GM18498 (cell line): ENCODE measurements at regions not wholly inside any gene's neighbourhood (a gene's known extent, or its start where the extent isn't known, plus 50 kb on each side); places are given as distances from the start of the nearest gene placed in this dataset.

ENCODE experiments used
- ATAC-seq: cut with Tn5 transposase; IDR thresholded peaks from one replicate; pipeline ENCODE4 v1.9.1; 2021; ENCODE audit warnings: mild to moderate bottlenecking, moderate library complexity; ENCODE audit not compliant: unreplicated experiment

DNA sequence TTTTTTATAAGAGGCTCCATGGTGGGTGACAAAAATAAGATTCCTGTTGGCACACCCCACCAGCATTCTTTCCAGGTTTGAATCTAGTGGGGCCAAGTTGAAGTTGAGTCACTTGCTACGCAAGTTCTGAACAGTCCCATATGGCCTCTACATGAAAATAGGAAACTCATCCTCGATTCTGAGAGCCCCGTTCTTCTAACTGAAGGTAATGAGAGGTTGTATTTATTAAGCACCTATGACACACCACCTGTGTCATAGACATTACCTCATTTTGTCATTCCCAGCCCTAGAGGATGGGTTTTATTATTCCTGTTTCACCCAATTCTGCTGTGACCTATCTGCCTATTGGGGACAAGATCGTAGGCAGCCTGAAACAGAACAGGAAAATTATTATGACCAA lies 131.7 kb downstream of the ACTL7B start:
- ATAC-seq, result no peak

DNA sequence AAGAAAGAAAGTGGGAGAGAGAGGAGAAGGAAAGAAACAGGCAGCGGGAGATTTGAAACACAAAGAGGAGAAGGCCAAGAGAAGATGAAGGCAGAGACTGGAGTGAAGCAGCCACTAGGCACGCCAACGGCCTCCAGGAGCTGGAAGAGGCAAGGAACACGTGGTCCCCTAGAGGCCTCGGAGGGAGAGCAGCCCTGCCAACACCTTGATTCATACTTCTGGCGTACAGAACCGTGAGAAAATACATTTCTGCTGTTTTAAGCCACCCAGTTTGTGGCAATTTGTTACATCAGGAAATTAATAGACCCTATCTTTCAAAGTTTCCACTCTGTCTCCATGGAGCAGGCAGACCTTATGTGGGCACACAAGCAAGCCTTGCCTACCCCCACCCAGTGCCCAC lies 133.4 kb downstream of the ACTL7B start:
- no peak for ATAC-seq

DNA sequence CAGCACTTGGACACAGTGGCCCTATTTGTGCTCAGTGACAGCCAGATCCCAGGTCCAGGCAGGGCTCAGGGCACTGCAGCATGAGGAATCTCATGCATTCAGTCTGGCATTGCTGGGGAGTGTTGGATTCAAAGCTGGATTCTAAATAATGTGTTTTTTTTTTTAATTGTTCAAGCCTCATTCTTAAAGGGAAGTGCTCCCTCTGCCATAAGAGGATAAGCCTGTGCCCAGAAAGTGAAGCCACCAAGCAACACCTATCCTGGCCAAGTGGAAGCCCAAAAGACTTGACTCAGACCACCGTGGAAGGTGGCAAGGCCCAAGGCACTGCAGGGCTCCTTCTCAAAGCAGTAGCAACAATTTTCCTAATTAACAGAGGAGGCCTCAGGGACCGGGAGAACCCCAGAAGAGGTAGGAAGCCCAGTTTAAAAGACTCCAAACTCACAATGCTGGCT lies 135.6 kb downstream of the ACTL7B start:
- no peak for ATAC-seq

DNA sequence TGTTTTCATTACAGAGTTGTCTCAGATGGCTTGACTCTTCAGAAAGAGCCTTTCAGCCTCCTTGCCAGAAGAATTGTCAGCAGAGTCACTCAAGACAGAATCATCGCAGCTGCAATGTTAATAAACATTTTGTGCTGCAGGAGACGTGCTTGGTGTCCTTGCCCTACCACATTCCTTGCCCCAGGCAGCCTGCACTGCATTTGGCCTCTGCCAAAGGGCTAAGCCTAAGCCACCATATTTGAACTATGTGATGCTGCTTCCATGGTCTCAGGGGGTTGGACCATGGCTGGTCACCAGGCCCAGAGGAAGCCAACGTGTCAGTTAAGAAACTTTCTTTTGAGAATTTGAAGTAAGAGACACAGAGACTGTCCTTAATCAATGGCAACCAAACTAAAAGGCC lies 145.4 kb downstream of the ACTL7B start:
- no peak for ATAC-seq

DNA sequence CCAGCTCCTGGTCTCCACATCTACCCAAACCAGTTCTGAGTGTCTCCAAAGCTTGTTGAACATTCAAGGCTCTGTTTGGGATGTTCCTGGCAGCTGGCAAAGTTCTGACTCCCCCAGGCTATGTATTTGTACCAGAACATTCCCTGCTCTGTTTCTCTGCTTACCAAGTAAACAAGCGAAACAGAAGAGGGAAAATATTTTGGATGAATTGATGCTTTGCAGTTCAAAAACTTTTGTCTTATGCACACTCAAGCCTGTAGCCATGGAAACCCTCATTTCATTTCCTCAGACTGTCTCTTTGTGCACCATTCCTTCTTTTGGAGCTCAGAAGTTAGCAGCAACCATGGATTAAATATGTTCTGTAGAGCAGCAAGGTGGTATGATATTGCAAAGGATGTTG lies 145.8 kb downstream of the ACTL7B start:
- no peak for ATAC-seq

DNA sequence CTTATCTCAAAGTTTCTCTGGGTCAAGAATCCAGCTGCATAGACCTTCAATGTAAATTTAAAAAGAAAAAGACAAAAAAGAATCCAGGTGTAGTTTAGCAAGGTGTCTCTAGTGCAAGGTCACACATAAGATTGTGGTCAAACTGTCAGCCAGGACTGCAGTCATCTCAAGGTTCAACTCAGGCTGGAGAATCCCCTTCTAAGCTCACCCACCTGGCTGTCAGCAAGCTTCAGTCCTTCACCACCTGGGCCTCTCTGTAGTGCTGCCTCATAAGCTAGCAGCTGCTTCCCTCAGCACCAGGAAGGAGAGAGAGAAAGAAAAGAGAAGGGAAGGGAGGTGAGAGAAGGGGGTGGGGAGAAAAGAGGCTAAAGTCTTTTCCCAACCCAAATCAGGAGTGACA lies 146.7 kb downstream of the ACTL7B start:
- ATAC-seq, result no peak

DNA sequence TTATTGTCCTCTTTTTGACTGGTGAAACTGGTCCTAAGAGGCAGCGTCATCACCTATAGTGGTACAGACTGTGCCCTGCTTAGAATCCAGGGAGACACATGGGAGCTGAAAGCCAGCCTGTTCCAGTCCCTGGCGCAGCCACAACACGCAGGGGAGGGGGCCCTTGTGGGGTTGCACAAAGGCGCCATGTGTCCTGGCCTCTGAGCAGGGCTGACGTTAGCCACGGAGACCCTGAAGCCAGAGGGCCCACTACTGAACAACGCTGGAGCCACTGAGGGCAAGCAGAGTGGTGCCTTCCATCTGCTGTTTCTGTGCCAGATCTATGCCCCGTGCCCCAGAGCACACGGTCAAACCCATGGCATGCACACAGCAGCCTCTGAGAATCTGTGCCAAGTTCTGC lies 147.3 kb downstream of the ACTL7B start:
- ATAC-seq, result no peak

DNA sequence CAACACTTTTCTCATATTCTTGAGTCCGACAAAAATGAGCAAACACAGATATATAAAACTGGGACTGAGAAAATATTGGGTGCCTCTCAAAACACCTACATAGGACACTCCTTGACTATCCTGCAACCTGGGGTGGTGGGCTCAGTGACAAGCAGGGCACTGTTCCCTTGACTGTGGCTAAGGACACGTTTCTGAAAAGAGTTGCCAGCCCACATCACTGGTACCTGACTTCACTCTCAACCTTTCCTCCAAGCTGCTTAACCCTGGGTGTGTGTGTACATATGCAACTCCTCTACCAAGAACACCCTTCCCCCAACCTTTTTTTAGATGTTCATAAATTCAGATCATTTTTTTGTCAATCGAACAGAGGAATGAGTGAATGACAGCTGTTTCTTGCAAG lies 148.7 kb downstream of the ACTL7B start:
- ATAC-seq, result no peak

DNA sequence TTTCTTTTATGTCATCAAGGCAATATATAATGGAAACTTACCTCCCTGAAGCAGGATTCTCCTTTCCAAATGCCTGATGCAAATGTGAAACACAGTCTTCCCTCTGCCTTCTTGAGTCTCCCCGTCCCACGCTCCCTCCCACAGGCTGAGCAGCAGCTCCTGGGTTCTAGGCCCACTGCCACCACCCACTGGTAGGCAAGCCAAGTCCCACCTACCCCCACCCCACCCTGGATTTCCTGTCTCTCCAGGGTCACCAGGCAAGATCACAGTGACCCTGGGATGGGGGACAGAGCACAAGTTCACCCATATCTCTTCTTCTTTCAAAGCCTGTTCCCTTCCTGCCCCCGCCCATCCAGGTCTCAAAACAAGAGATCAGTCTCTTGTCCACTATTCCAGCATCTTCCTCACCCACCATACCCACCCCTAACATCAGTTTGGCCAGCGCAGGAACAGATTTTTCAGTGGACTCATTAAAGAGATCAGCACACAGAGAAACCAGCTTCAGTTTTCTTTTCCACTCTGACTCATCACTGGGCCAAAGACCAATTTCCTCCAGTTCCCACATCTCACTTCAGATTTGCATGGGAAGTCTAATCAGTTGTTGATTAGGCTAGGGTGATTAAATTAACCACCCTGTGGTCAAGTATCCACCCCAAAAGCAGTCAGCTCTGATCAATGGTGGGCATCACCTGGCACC lies 151.5 kb downstream of the ACTL7B start:
- no peak for ATAC-seq

DNA sequence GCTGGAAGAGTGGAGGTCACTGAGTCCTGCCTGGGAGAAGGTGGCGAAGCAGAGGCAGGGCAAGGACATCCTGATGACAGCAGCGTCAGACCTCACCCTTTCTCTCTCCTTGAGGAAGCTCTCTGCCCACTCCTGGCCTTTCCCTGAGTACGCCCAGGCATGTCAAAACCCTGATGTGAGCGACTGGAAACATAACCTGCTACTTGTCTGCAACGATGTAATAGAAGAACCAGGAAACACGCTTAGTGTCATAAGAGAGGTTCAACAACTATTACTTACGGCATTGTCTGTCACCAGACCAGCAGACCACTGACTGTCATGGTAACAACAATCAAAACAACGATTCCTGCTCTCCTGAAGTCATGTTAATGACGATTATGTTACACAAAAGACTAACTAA lies 152.4 kb downstream of the ACTL7B start:
- no peak for ATAC-seq

DNA sequence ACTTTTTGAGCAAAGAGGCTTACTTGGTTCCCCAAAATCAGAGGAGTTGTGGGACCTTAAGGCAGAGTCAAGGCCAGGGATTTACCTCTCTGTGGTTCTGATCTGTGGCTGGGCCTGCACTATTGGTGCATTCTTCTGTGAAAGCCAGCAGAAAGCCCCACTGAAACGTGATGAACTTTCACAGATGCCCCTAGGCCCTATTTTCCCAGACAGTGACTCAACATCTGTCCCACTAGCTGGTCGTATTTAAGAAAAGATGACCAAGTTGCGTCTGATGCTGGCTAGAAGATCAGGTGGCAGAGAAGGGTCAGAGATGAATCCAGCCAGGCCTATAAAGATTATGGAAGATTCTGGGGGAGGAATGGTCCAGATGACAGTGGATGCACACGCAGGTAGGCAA lies 153.1 kb downstream of the ACTL7B start:
- ATAC-seq, result no peak

DNA sequence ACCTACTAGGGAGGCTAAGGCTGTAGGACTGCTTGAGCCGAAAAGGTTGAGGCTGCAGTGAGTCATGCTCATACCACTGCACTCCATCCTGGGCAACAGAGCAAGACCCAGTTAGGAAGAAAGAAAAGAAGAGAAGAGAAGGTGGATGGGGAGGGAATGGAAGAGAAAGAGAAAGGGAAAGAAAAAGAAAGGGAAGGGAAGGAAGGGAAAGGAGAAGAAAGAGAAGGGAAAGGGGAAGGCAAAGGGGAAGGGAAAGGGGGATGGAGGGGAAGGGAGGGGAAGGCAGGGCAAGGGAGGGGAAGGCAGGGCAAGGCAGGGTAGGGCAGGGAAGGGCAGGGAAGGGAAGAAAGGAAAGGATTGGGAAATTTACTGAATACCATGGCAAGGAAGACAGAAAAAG lies 157.0 kb downstream of the ACTL7B start:
- ATAC-seq, result no peak

DNA sequence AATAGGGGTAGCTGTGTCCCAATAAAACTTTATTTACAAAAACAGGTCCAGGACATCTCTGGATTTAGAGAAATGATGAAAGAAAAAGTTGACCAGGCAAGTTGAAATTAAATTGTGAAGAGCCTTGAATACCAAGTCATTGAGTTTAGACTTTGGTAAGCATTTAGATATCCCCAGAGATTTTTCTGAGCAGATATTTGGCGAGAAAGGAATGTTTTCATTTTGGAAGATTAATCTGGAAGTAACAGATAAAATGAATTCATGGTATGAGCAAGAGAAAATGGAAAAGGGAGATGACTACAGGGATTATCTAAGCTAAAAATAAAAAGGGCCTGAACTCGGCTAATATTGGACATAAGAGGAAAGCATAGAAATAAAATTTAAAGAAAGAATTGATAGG lies 157.6 kb downstream of the ACTL7B start:
- no peak for ATAC-seq

DNA sequence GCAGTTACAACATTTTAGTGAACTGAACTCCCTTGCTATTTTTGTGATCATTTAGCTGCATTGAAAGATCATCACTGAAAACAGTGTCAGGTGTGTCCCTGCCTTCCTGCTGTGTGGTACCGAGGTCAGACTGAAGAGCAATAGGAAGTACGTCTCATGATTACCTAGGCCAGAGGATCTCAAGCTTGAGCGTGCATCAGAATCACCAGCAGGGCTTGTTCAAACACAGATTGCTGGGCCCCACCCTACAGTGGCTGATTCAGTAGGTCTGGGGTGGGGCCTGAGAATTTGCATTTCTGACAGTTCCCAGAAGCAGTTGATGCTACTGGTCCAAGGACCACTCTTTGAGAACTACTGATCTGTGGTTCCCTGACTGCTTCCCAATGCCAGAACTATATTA lies 159.6 kb downstream of the ACTL7B start:
- ATAC-seq, result no peak

DNA sequence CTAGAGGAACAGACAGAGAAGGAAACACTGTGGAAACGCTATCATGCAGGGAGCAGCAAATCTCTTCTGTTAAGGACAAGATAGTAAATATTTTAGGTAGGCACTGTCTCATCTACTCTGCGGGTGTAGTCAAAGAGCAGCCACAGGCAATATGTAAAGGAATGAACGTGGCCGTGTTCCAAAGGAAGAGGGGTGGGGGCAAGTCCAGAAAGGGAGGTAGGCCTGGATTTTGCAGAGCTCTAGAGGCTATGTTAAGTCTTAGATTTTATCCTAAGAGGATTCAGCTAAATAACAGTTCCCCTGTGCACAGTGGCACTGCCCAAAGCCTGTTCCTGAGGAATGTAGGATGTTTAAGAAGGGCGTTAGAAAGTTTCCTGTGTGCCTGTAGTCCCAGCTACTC lies 161.6 kb downstream of the ACTL7B start:
- ATAC-seq, result no peak

DNA sequence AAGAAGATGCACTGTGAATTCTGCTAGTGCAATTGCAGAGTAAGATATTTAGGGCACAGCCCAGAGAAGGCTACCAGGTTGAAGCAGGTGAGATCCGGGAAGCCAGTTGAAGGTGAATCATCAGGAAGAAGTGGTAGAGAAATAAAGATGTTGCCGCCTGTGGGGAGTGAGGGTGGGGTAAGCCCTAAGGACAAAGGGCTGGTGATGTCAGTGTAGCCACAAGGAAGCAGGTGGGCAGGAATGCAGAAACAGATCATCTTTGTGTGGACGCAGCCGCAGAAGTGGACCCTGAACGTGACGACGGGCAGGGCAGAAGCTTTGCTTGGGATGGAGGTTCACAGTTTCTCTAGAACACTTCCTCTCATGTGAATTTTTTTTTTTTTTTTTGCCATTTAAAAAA lies 164.2 kb downstream of the ACTL7B start:
- ATAC-seq, result no peak

DNA sequence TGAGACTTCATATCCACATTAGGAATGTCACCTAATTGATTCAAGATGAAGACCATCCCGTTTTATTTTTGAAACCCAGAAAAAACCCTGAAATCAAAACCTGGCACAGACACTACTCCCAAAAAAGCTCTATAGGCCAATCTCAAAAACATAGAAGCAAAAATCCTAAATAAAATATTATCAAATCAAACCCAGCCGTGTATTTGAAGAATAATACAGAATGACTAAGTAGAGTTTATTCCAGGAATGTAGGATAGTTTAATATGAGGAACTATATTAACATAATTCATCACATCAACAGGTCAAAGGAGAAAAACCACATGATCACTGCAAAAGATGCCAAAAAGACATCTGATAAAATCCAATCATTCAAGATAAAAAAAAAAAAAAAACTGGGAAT lies 167.1 kb downstream of the ACTL7B start:
- ATAC-seq, result no peak

DNA sequence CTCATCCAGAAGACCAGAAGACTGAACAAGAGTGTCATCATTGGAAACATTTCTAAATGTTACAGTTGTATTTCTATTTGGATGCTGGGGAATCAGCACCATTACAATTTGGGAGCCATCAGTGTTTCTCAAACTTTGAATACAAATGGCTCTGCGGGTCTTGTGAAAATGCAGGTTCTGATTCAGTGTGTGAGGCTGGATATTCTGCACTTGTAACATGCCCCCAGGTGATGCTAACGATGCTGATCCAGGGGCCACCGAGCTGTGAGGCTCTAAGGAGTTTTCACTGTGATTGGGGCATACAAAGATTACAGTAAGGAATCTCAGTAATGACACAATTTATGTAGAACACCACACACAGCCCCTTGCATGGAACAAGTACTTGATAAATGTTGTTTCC lies 167.7 kb downstream of the ACTL7B start:
- no peak for ATAC-seq

DNA sequence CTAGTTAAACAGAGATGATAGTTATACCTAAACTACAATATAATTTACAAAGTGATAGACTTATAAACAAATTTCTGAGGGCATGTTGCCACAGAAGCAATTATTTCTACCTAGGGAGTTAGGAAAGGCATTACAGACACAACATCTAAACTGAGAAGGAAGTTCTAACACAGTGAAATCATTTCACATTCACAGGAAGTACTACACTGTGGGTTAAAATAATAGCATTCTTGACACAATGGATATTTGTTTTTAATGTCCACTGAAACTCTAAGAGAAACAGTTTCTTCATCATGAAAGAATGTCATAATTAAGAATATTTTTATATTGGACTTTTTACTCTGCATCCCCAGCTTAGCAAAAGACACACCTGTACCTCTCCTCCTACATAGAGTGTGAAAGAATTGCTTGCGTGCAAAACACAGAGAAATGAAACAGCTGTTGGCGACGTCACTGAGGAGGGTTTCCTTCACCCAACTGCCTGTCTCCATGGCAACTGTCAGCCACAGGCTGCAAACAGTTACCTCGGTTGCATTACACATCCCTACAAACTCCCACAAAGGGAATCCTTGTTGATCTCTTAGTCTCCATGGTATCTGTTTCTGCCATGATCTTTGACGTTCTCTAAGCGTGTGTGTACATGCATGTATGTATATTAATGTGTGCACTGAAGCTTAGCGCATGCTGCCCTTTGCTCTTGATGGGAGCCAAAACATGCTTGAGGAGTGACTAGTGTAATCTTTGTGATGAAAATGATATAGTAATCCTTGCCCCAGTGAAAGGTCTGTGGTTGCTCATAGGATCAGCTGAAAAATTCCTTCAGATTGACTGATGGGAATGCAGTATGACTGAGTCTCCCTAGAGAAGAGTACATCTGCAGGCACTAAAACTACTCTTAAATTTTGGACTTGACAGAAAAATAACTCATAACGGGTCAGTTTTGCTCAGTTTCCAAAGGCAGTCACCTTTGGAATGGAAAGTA lies 168.5 kb downstream of the ACTL7B start:
- ATAC-seq, result no peak

DNA sequence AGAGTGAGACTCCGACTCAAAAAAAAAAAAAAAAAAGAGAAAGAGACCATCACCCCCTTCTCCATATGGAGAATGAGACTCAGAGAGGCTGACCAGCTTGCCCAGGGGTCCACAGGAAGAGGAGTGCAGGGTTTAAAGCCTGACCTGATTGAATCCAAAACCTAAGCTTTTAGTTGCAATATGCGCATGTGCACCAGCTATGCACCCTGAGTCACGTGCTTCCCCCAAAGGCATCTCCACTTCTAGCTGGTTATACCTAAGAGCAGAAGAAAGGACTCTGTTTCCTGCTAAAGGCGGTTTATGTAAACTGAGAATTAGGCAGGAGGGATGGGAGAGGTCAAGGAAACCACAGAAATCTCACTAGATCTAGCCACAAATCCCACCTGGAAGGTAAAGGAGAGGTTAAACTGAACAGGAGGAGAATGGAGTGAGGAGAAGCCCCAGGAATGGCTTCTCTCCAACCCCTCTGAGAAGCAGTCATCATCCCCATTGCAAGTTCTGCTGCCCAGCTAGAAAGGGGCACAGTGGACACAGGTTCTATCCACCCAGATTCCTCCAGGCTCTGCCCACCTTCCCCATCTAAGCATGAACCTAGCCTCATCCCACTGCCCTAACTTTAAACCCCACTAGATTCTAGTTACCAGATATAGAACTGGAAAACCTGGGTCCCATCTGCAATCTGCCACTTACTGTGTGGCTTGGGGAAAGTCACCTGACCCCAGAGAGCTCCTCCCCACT lies 171.3 kb downstream of the ACTL7B start:
- no peak for ATAC-seq

DNA sequence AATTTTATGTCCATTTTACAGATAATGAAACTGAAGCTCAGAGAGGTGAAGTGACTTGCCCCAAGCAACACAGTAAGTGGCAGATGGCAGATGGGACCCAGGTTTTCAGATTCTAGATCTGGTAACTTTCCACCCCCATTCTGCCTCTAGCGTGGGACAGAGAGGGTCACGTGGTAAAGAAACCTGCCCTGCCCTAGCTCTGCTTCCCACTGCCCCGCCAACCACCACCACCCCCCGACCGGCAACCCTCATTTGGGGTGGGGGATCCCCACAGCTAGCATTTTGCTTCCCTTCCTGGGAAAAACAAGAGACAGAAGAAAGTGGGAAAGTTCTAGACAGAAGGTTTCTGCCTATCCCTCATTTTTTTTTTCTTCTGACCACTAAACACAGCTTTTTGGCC lies 172.5 kb downstream of the ACTL7B start:
- no peak for ATAC-seq
